Endothelial cell of umbilical vein (primary cell): ENCODE measurements at regions not wholly inside any gene's neighbourhood (a gene's known extent, or its start where the extent isn't known, plus 50 kb on each side); places are given as distances from the start of the nearest gene placed in this dataset.

Experiments used
- BruUV-seq: library from RNA; stranded (reverse); fragments of 400-500 nt; replicated peaks from 2 replicates; lab custom pipeline; 2021; lab: Mats Ljungman, UMichigan
- CTCF ChIA-PET: fragments of 300-600, 350-600 bp; sonication (Branson Sonifier 250); formaldehyde crosslinking; loops from one replicate; lab custom pipeline; 2021; ENCODE audit warnings: antibody characterized with exemption, inconsistent platforms; lab: Charles Lee
- POLR2A ChIA-PET: fragments of 300-600, 350-600 bp; sonication (Branson Sonifier 250); formaldehyde crosslinking; loops from one replicate; lab custom pipeline; 2021; ENCODE audit warnings: antibody characterized with exemption, inconsistent platforms; lab: Charles Lee
- DNase-seq: peaks from one replicate; pipeline ENCODE4 v3.0.0-alpha.2; 2011; ENCODE audit warnings: low read depth, low spot score
- FAIRE-seq: peaks from 2 replicates; lab custom pipeline; 2011; peaks lifted over from hg19 to GRCh38; lab: Jason Lieb, UNC
- H2AFZ ChIP-seq: 2 replicates; pipeline ENCODE4 v1.6.0; 2012; ENCODE audit warnings: low read depth, low read length, control low read depth, inconsistent platforms
- H3K27ac ChIP-seq: 2 replicates; pipeline ENCODE4 v1.5.1; 2011; ENCODE audit warnings: low read depth, mild to moderate bottlenecking, control low read depth, low read length, moderate library complexity; ENCODE audit not compliant: insufficient read depth
- H3K27me3 ChIP-seq, 2 experiments: 2 replicates each; pipeline versions ENCODE4 v1.6.0 to v1.6.1; 2011; ENCODE audit warnings: low read length in 2 of 2, mixed read lengths in 1 of 2; ENCODE audit not compliant: control insufficient read depth in 2 of 2, insufficient read depth in 2 of 2
- H3K36me3 ChIP-seq, 2 experiments: 2 replicates in 1 of 2; 3 replicates in 1 of 2; pipeline ENCODE4 v1.5.1; 2011; ENCODE audit warnings: low read length in 2 of 2, mild to moderate bottlenecking in 1 of 2, moderate library complexity in 1 of 2; ENCODE audit not compliant: control insufficient read depth in 2 of 2, insufficient read depth in 2 of 2; ENCODE audit errors: extremely low read depth in 1 of 2
- H3K4me1 ChIP-seq: 3 replicates; pipeline ENCODE4 v1.5.1; 2011; ENCODE audit warnings: mild to moderate bottlenecking, low read length; ENCODE audit not compliant: control insufficient read depth, insufficient read depth; ENCODE audit errors: extremely low read depth
- H3K4me2 ChIP-seq: 2 replicates; pipeline ENCODE4 v1.6.1; 2011; ENCODE audit warnings: low read length, control low read depth, mixed read lengths; ENCODE audit not compliant: insufficient read depth
- H3K4me3 ChIP-seq, 3 experiments: fragments of 200-600 bp in 1 of 3; sonication (generic), shearing (Covaris generic) in 1 of 3; replicated peaks in 1 of 3; 2 replicates each; pipeline ENCODE4 v1.5.1; 2011 to 2016; ENCODE audit warnings: control low read depth in 3 of 3, low read length in 3 of 3, mild to moderate bottlenecking in 2 of 3, inconsistent platforms in 1 of 3, low read depth in 1 of 3, moderate library complexity in 1 of 3; ENCODE audit not compliant: insufficient read depth in 1 of 3
- H3K79me2 ChIP-seq: 2 replicates; pipeline ENCODE4 v1.6.0; 2012; ENCODE audit warnings: low read length, inconsistent platforms; ENCODE audit not compliant: control insufficient read depth, insufficient read depth
- H3K9ac ChIP-seq: replicated peaks from 2 replicates; pipeline ENCODE3; 2011; ENCODE audit warnings: low read length, control low read depth; ENCODE audit not compliant: insufficient read depth; ENCODE audit errors: extremely low read depth
- H3K9me1 ChIP-seq: replicated peaks from 3 replicates; pipeline ENCODE4 v1.6.0; 2011; ENCODE audit warnings: mild to moderate bottlenecking, low read length; ENCODE audit not compliant: control insufficient read depth, insufficient read depth; ENCODE audit errors: extremely low read depth
- H3K9me3 ChIP-seq: replicated peaks from 2 replicates; pipeline ENCODE4 v1.5.1; 2012; ENCODE audit warnings: low read length, inconsistent platforms; ENCODE audit not compliant: control insufficient read depth, insufficient read depth
- H4K20me1 ChIP-seq: replicated peaks from 2 replicates; pipeline ENCODE3; 2011; ENCODE audit warnings: mild to moderate bottlenecking, low read length; ENCODE audit not compliant: control insufficient read depth, insufficient read depth; ENCODE audit errors: extremely low read depth
- GATA2 ChIP-seq: IDR thresholded peaks from 2 replicates; pipeline ENCODE4 v1.7.0; 2011; ENCODE audit warnings: low read depth, mild to moderate bottlenecking, moderate library complexity, mixed read lengths, low read length; ENCODE audit not compliant: insufficient read length, insufficient read depth
- JUN ChIP-seq: IDR thresholded peaks from 2 replicates; pipeline ENCODE4 v1.6.1; 2011; ENCODE audit warnings: borderline replicate concordance, low read depth; ENCODE audit not compliant: insufficient read length, insufficient read depth
- MYC ChIP-seq: IDR thresholded peaks from one replicate; pipeline ENCODE4 v1.6.1; 2011; ENCODE audit warnings: mild to moderate bottlenecking, low read depth, low read length
- POLR2A ChIP-seq: IDR thresholded peaks from 2 replicates; pipeline ENCODE4 v1.6.1; 2012; ENCODE audit warnings: low read depth, mild to moderate bottlenecking, control low read depth, low read length
- dilution Hi-C: fragments of 300-500 bp; cut with MboI; formaldehyde crosslinking; loops from one replicate; pipeline ENCODE4 v1.15.0; 2019; ENCODE audit warnings: low sequenced_read_pairs; ENCODE audit not compliant: extremely low pct_ligation_motif_present
- intact Hi-C: fragments of 100-400 bp; cut with micrococcal nuclease; formaldehyde crosslinking; loops from one replicate; pipeline ENCODE4 v1.10.0; 2022
- TF ChIP-seq, protein P1 (sequence below): IDR thresholded peaks from 2 replicates; pipeline ENCODE4 v1.6.1; 2011; ENCODE audit not compliant: insufficient read depth, insufficient read length
- TF ChIP-seq, protein P2 (sequence below), 2 donors: IDR thresholded peaks; 1 replicate in 1 of 2; 2 replicates in 1 of 2; pipeline ENCODE4 v1.5.1; 2011; ENCODE audit warnings: low read length in 2 of 2, mild to moderate bottlenecking in 2 of 2, moderate library complexity in 2 of 2, control low read depth in 1 of 2, inconsistent platforms in 1 of 2, low read depth in 1 of 2; ENCODE audit not compliant: insufficient read depth in 1 of 2; ENCODE audit errors: extremely low read depth in 1 of 2

DNA sequence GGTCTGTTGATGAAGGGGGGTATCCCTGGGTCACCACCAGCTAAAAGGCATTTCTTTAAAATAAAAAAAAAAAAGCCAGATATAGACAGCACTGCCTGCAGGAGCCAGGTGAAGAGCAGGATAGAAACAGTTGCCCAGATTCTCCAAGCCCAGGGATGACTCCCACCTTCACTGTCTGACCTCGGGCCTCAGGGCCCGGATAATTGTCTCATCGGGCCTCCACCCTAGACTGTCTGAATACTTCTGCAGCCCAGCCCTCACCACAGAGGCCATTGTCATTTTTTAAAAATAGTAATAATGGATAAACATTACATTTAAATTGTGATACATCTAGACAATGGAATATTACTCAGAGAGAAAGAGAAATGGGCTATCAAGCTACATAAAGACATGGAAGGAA is 92.8 kb upstream of the TNRC6C start:
- no TSS peak for BruUV-seq
- Histone ChIP-seq H2AFZ (no peak overlapping the region), H3K4me2 (no peak overlapping the region), H3K9ac (no peak overlapping the region), H3K36me3 (no peaks in the 10 kb centered on the region), H3K27ac (no peak overlapping the region), H3K4me1 (no peaks in the 10 kb centered on the region), H3K27me3 (no peaks in the 10 kb centered on the region), H3K4me3 (no peak overlapping the region), H3K9me3 (no peaks in the 10 kb centered on the region), H3K79me2 (no peaks in the 10 kb centered on the region), H4K20me1 (no peaks in the 10 kb centered on the region), H3K9me1 (no peaks in the 10 kb centered on the region)
- dilution Hi-C loops (no loop called here), intact Hi-C loops (no loop called here)
- DNase-seq (no peak), FAIRE-seq (no peak)
- ChIA-PET CTCF (no interaction called here), POLR2A (no interaction called here)
- TF ChIP-seq, protein P1, sequence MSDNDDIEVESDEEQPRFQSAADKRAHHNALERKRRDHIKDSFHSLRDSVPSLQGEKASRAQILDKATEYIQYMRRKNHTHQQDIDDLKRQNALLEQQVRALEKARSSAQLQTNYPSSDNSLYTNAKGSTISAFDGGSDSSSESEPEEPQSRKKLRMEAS, result no peak
- TF ChIP-seq GATA2 (no peak), MYC (no peak), POLR2A (no peak)
- TF ChIP-seq, protein P2, sequence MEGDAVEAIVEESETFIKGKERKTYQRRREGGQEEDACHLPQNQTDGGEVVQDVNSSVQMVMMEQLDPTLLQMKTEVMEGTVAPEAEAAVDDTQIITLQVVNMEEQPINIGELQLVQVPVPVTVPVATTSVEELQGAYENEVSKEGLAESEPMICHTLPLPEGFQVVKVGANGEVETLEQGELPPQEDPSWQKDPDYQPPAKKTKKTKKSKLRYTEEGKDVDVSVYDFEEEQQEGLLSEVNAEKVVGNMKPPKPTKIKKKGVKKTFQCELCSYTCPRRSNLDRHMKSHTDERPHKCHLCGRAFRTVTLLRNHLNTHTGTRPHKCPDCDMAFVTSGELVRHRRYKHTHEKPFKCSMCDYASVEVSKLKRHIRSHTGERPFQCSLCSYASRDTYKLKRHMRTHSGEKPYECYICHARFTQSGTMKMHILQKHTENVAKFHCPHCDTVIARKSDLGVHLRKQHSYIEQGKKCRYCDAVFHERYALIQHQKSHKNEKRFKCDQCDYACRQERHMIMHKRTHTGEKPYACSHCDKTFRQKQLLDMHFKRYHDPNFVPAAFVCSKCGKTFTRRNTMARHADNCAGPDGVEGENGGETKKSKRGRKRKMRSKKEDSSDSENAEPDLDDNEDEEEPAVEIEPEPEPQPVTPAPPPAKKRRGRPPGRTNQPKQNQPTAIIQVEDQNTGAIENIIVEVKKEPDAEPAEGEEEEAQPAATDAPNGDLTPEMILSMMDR (IDR thresholded peaks at IDR 0.05; ENCODE audit: extremely low read depth in 1 of 2, insufficient read depth in 1 of 2, low read depth in 1 of 2, low read length in 2 of 2), result no peak

DNA sequence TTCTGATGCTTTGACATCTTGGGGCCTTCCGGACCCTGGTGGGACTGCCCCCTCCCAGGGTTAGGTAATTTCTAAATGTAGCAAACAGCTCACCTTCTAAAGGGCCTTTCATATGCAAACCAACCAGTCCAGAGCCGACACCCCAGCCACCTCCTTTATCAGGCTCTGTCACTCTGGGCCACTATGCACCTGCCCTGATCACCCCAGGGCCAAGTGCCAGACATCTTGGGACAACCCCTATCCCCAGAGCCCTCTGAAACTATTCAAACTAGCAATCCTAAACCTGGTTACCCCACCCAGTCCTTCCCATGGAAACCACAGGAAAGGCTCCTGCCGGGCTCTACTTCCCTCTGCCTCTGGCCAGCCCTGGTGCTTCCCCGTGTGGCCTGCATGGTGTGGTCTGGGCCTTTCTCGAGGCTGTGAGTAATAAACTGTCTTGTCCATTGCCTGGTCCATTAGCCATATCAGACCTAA is 91.2 kb upstream of the TNRC6C start:
- Histone ChIP-seq H3K36me3 (no peaks in the 10 kb centered on the region), H4K20me1 (no peaks in the 10 kb centered on the region), H3K9me1 (no peaks in the 10 kb centered on the region), H3K79me2 (no peaks in the 10 kb centered on the region), H3K9ac (no peak overlapping the region), H2AFZ (no peak overlapping the region), H3K27me3 (no peaks in the 10 kb centered on the region), H3K4me1 (no peaks in the 10 kb centered on the region), H3K27ac (no peak overlapping the region), H3K4me2 (no peak overlapping the region), H3K9me3 (no peaks in the 10 kb centered on the region), H3K4me3 (no peak overlapping the region)
- TF ChIP-seq, protein P2 (IDR thresholded peaks at IDR 0.05; ENCODE audit: extremely low read depth in 1 of 2, insufficient read depth in 1 of 2, low read depth in 1 of 2, low read length in 2 of 2), result no peak
- TF ChIP-seq, protein P1, result no peak
- TF ChIP-seq MYC (no peak), POLR2A (no peak), JUN (no peak)
- POLR2A ChIA-PET, result interaction anchor here (0.7 kb wide), 1 partner anchor 20 kb away, joined by 3 read pairs; no protein-coding TSS in a partner anchor
- DNase-seq (no peak), FAIRE-seq (no peak)
- intact Hi-C loops, result no loop called here
- CTCF ChIA-PET, result no interaction called here
- BruUV-seq, result no TSS peak
- dilution Hi-C loops, result no loop called here
